ENCODE measurements at regions not wholly inside any gene's neighbourhood (a gene's known extent, or its start where the extent isn't known, plus 50 kb on each side); places are given as distances from the start of the nearest gene placed in this dataset.
"Not testable (repeated sequence)": the region's sequence is repeated elsewhere in the genome, so short reads cannot be mapped to it uniquely, and the experiment has no call there.

GRCh38 chr11:126135235-126136176 is 72.8 kb upstream of the CDON start:
- Histone ChIP-seq H3K4me1 (ENCODE audit: control insufficient read depth in 1 of 2, extremely low read depth in 1 of 2, insufficient read depth in 2 of 2, low read length in 2 of 2) (no peaks in the 10 kb centered on the region), H3K9me3 (no peaks in the 10 kb centered on the region), H3K27ac (ENCODE audit: low read length) (no peak overlapping the region), H3K36me3 (ENCODE audit: control insufficient read depth in 2 of 2, extremely low read depth in 1 of 2, insufficient read depth in 1 of 2, low read length in 1 of 2) (no peaks in the 10 kb centered on the region), H3K27me3 (replicated peaks in 1 of 2; ENCODE audit: control insufficient read depth in 2 of 2, extremely low read depth in 1 of 2, insufficient read depth in 2 of 2, low read length in 1 of 2) (peaks cover 0 to 31% of the 10 kb centered on the region in 2 experiments), H3K4me3 (ENCODE audit: control insufficient read depth in 1 of 2, extremely low read depth in 1 of 2, low read length in 1 of 2) (no peak overlapping the region)
- Mint-ChIP-seq H3K9me3 (no peaks in the 10 kb centered on the region), H3K36me3 (no peaks in the 10 kb centered on the region), H3K27me3 (peaks cover 6 to 25% of the 10 kb centered on the region in 2 donors), H3K27ac (no peak overlapping the region), H3K4me1 (no peaks in the 10 kb centered on the region), H3K4me3 (no peak overlapping the region)
- ATAC-seq (replicated peaks in 1 of 4), result no peak
- CTCF ChIA-PET, result no interaction called here
- POLR2A ChIA-PET, result no interaction called here
- WGBS (ENCODE audit: insufficient coverage), result 92% methylated on average over 6 of the region's 20 CpGs
- DNase-seq, result no peak

GRCh38 chr11:126134461-126135155 is 71.9 kb upstream of the CDON start:
- no peaks in the 10 kb centered on the region for H3K36me3 ChIP-seq (ENCODE audit: control insufficient read depth in 2 of 2, extremely low read depth in 1 of 2, insufficient read depth in 1 of 2, low read length in 1 of 2)
- no peak overlapping the region for H3K27ac ChIP-seq (ENCODE audit: low read length)
- Mint-ChIP-seq H3K27ac (no peak overlapping the region), H3K9me3 (no peaks in the 10 kb centered on the region), H3K4me3 (no peak overlapping the region), H3K27me3 (peaks cover 0 to 18% of the 10 kb centered on the region in 2 donors), H3K36me3 (no peaks in the 10 kb centered on the region), H3K4me1 (no peaks in the 10 kb centered on the region)
- POLR2A ChIA-PET, result no interaction called here
- WGBS (ENCODE audit: insufficient coverage), result 74% methylated on average over 3 of the region's 8 CpGs
- H3K4me3 ChIP-seq (ENCODE audit: control insufficient read depth in 1 of 2, extremely low read depth in 1 of 2, low read length in 1 of 2), result no peak overlapping the region
- H3K27me3 ChIP-seq (replicated peaks in 1 of 2; ENCODE audit: control insufficient read depth in 2 of 2, extremely low read depth in 1 of 2, insufficient read depth in 2 of 2, low read length in 1 of 2), result peaks cover 0 to 24% of the 10 kb centered on the region in 2 experiments
- H3K4me1 ChIP-seq (ENCODE audit: control insufficient read depth in 1 of 2, extremely low read depth in 1 of 2, insufficient read depth in 2 of 2, low read length in 2 of 2), result no peaks in the 10 kb centered on the region
- no peaks in the 10 kb centered on the region for H3K9me3 ChIP-seq
- DNase-seq (no peak), ATAC-seq (replicated peaks in 1 of 4) (no peak)
- CTCF ChIA-PET, result interaction anchor here in 1 of 2 donors (0.6 kb wide), 1 partner anchor 13 kb away, joined by 4 read pairs; no protein-coding TSS in a partner anchor

GRCh38 chr11:126133901-126134300 is 71.2 kb upstream of the CDON start:
- Mint-ChIP-seq H3K36me3 (no peaks in the 10 kb centered on the region), H3K27ac (no peak overlapping the region), H3K9me3 (no peaks in the 10 kb centered on the region), H3K4me3 (no peak overlapping the region), H3K4me1 (no peaks in the 10 kb centered on the region), H3K27me3 (peaks cover 0 to 11% of the 10 kb centered on the region in 2 donors)
- DNase-seq, result no peak
- ChIA-PET CTCF (interaction anchor here in 1 of 2 donors (0.6 kb wide), 1 partner anchor 12 kb away, joined by 4 read pairs; no protein-coding TSS in a partner anchor), POLR2A (no interaction called here)
- no peak overlapping the region for H3K27ac ChIP-seq (ENCODE audit: low read length)
- no peaks in the 10 kb centered on the region for H3K9me3 ChIP-seq
- no peaks in the 10 kb centered on the region for H3K36me3 ChIP-seq (ENCODE audit: control insufficient read depth in 2 of 2, extremely low read depth in 1 of 2, insufficient read depth in 1 of 2, low read length in 1 of 2)
- no peak for ATAC-seq (replicated peaks in 1 of 4)
- no peak overlapping the region for H3K4me3 ChIP-seq (ENCODE audit: control insufficient read depth in 1 of 2, extremely low read depth in 1 of 2, low read length in 1 of 2)
- no peaks in the 10 kb centered on the region for H3K4me1 ChIP-seq (ENCODE audit: control insufficient read depth in 1 of 2, extremely low read depth in 1 of 2, insufficient read depth in 2 of 2, low read length in 2 of 2)
- H3K27me3 ChIP-seq (replicated peaks in 1 of 2; ENCODE audit: control insufficient read depth in 2 of 2, extremely low read depth in 1 of 2, insufficient read depth in 2 of 2, low read length in 1 of 2), result peaks cover 0 to 21% of the 10 kb centered on the region in 2 experiments
- 47% methylated on average over 8 of the region's 8 CpGs for WGBS (ENCODE audit: insufficient coverage)

- H3K36me3 Mint-ChIP-seq, result no peaks in the 10 kb centered on the region
- WGBS (ENCODE audit: insufficient coverage), result 70% methylated on average over 2 of the region's 3 CpGs
- DNase-seq (no peak), ATAC-seq (replicated peaks in 1 of 4) (no peak)
- Histone ChIP-seq H3K27me3 (replicated peaks in 1 of 2; ENCODE audit: control insufficient read depth in 2 of 2, extremely low read depth in 1 of 2, insufficient read depth in 2 of 2, low read length in 1 of 2) (peaks cover 0 to 15% of the 10 kb centered on the region in 2 experiments), H3K27ac (ENCODE audit: low read length) (no peak overlapping the region), H3K36me3 (ENCODE audit: control insufficient read depth in 2 of 2, extremely low read depth in 1 of 2, insufficient read depth in 1 of 2, low read length in 1 of 2) (no peaks in the 10 kb centered on the region), H3K4me3 (ENCODE audit: control insufficient read depth in 1 of 2, extremely low read depth in 1 of 2, low read length in 1 of 2) (no peak overlapping the region), H3K4me1 (ENCODE audit: control insufficient read depth in 1 of 2, extremely low read depth in 1 of 2, insufficient read depth in 2 of 2, low read length in 2 of 2) (no peaks in the 10 kb centered on the region), H3K9me3 (no peaks in the 10 kb centered on the region)
- peaks cover 0 to 5% of the 10 kb centered on the region in 2 donors for H3K27me3 Mint-ChIP-seq
- POLR2A ChIA-PET, result no interaction called here
- CTCF ChIA-PET, result no interaction called here
- H3K27ac Mint-ChIP-seq, result no peak overlapping the region
- H3K4me3 Mint-ChIP-seq, result no peak overlapping the region
- no peaks in the 10 kb centered on the region for H3K9me3 Mint-ChIP-seq
- no peaks in the 10 kb centered on the region for H3K4me1 Mint-ChIP-seq
Measured at GRCh38 chr11:126132319-126132718, 69.7 kb upstream of the CDON start.

GRCh38 chr11:126130781-126131180 is 68.1 kb upstream of the CDON start:
- H3K27me3 Mint-ChIP-seq, CTCF ChIA-PET: not testable (repeated sequence)

GRCh38 chr11:126129727-126130671 is 67.3 kb upstream of the CDON start:
- Histone ChIP-seq H3K9me3 (no peaks in the 10 kb centered on the region), H3K27me3 (replicated peaks in 1 of 2; ENCODE audit: control insufficient read depth in 2 of 2, extremely low read depth in 1 of 2, insufficient read depth in 2 of 2, low read length in 1 of 2) (peaks cover 0 to 11% of the 10 kb centered on the region in 2 experiments), H3K36me3 (ENCODE audit: control insufficient read depth in 2 of 2, extremely low read depth in 1 of 2, insufficient read depth in 1 of 2, low read length in 1 of 2) (no peaks in the 10 kb centered on the region), H3K4me3 (ENCODE audit: control insufficient read depth in 1 of 2, extremely low read depth in 1 of 2, low read length in 1 of 2) (no peak overlapping the region), H3K27ac (ENCODE audit: low read length) (no peak overlapping the region), H3K4me1 (ENCODE audit: control insufficient read depth in 1 of 2, extremely low read depth in 1 of 2, insufficient read depth in 2 of 2, low read length in 2 of 2) (no peaks in the 10 kb centered on the region)
- DNase-seq (no peak), ATAC-seq (replicated peaks in 1 of 4) (no peak)
- 91% methylated on average over 4 of the region's 13 CpGs for WGBS (ENCODE audit: insufficient coverage)
- ChIA-PET POLR2A (interaction anchor here in 1 of 2 donors (0.6 kb wide), 1 partner anchor 46 kb away, joined by 3 read pairs; no protein-coding TSS in a partner anchor), CTCF (no interaction called here)
- no peaks in the 10 kb centered on the region for H3K4me1 Mint-ChIP-seq
- no peaks in the 10 kb centered on the region for H3K27me3 Mint-ChIP-seq
- H3K36me3 Mint-ChIP-seq, result no peaks in the 10 kb centered on the region
- no peak overlapping the region for H3K4me3 Mint-ChIP-seq
- no peaks in the 10 kb centered on the region for H3K9me3 Mint-ChIP-seq
- no peak overlapping the region for H3K27ac Mint-ChIP-seq

More at GRCh38 chr11:126130781-126131180, 68.1 kb upstream of the CDON start:
- H3K9me3 Mint-ChIP-seq; H3K9me3 ChIP-seq; H3K36me3 Mint-ChIP-seq; H3K27ac Mint-ChIP-seq; H3K27ac ChIP-seq (ENCODE audit: low read length); ATAC-seq (replicated peaks in 1 of 4); H3K4me3 ChIP-seq (ENCODE audit: control insufficient read depth in 1 of 2, extremely low read depth in 1 of 2, low read length in 1 of 2); H3K4me1 ChIP-seq (ENCODE audit: control insufficient read depth in 1 of 2, extremely low read depth in 1 of 2, insufficient read depth in 2 of 2, low read length in 2 of 2); POLR2A ChIA-PET; H3K4me3 Mint-ChIP-seq; H3K36me3 ChIP-seq (ENCODE audit: control insufficient read depth in 2 of 2, extremely low read depth in 1 of 2, insufficient read depth in 1 of 2, low read length in 1 of 2); DNase-seq; H3K4me1 Mint-ChIP-seq: not testable (repeated sequence)
- WGBS (ENCODE audit: insufficient coverage), result no CpG with 5 or more reads among the region's 11 CpGs
- peaks cover 0 to 12% of the 10 kb centered on the region in 2 experiments for H3K27me3 ChIP-seq (replicated peaks in 1 of 2; ENCODE audit: control insufficient read depth in 2 of 2, extremely low read depth in 1 of 2, insufficient read depth in 2 of 2, low read length in 1 of 2)
